ENCODE measurements at regions not wholly inside any gene's neighbourhood (a gene's known extent, or its start where the extent isn't known, plus 50 kb on each side); places are given as distances from the start of the nearest gene placed in this dataset.

GRCh38 chr7:119415682-119416081 lies 857.3 kb upstream of the KCND2 start:
- no peaks in the 10 kb centered on the region for H3K9me3 ChIP-seq
- Mint-ChIP-seq H3K27ac (ENCODE audit: unreplicated experiment) (no peak overlapping the region), H3K4me3 (ENCODE audit: unreplicated experiment) (no peak overlapping the region), H3K36me3 (ENCODE audit: insufficient read depth, unreplicated experiment) (no peaks in the 10 kb centered on the region), H3K27me3 (ENCODE audit: insufficient read depth, unreplicated experiment) (no peaks in the 10 kb centered on the region), H3K4me1 (ENCODE audit: low read depth, unreplicated experiment) (no peaks in the 10 kb centered on the region), H3K9me3 (ENCODE audit: unreplicated experiment) (no peaks in the 10 kb centered on the region)
- H3K4me3 ChIP-seq (ENCODE audit: low read depth, low read length) = no peak overlapping the region
- ChIA-PET CTCF (no interaction called here), POLR2A (no interaction called here)
- TF ChIP-seq CTCF (IDR thresholded peaks at IDR 0.05; ENCODE audit: insufficient read depth in 1 of 2, low read depth in 1 of 2, low read length in 1 of 2, severe bottlenecking in 1 of 2, unreplicated experiment in 1 of 2) = no peak
- intact Hi-C loops (cut with micrococcal nuclease; ENCODE audit: unreplicated experiment) = no loop called here
- DNase-seq = no peak
- H3K36me3 ChIP-seq (ENCODE audit: control insufficient read depth, insufficient read depth, low read length) = no peaks in the 10 kb centered on the region
- no peaks in the 10 kb centered on the region for H3K4me1 ChIP-seq
- BruUV-seq (replicated peaks) = no TSS peak
- no peaks in the 10 kb centered on the region for H3K27me3 ChIP-seq (replicated peaks; ENCODE audit: control insufficient read depth, insufficient read depth, low read length)

GRCh38 chr7:119421657-119422056 lies 851.3 kb upstream of the KCND2 start:
- ChIA-PET CTCF (no interaction called here), POLR2A (no interaction called here)
- Histone ChIP-seq H3K9me3 (no peaks in the 10 kb centered on the region), H3K27me3 (replicated peaks; ENCODE audit: control insufficient read depth, insufficient read depth, low read length) (no peaks in the 10 kb centered on the region), H3K4me1 (no peaks in the 10 kb centered on the region), H3K4me3 (ENCODE audit: low read depth, low read length) (no peak overlapping the region), H3K36me3 (ENCODE audit: control insufficient read depth, insufficient read depth, low read length) (no peaks in the 10 kb centered on the region)
- no peaks in the 10 kb centered on the region for H3K9me3 Mint-ChIP-seq (ENCODE audit: unreplicated experiment)
- no peaks in the 10 kb centered on the region for H3K4me1 Mint-ChIP-seq (ENCODE audit: low read depth, unreplicated experiment)
- H3K27ac Mint-ChIP-seq (ENCODE audit: unreplicated experiment) = no peak overlapping the region
- no TSS peak for BruUV-seq (replicated peaks)
- H3K36me3 Mint-ChIP-seq (ENCODE audit: insufficient read depth, unreplicated experiment) = no peaks in the 10 kb centered on the region
- DNase-seq = no peak
- no peaks in the 10 kb centered on the region for H3K27me3 Mint-ChIP-seq (ENCODE audit: insufficient read depth, unreplicated experiment)
- H3K4me3 Mint-ChIP-seq (ENCODE audit: unreplicated experiment) = no peak overlapping the region
- TF ChIP-seq CTCF (IDR thresholded peaks at IDR 0.05; ENCODE audit: insufficient read depth in 1 of 2, low read depth in 1 of 2, low read length in 1 of 2, severe bottlenecking in 1 of 2, unreplicated experiment in 1 of 2) = no peak
- intact Hi-C loops (cut with micrococcal nuclease; ENCODE audit: unreplicated experiment) = no loop called here

GRCh38 chr7:119436882-119437281 lies 836.1 kb upstream of the KCND2 start:
- Histone ChIP-seq H3K27me3 (replicated peaks; ENCODE audit: control insufficient read depth, insufficient read depth, low read length) (no peaks in the 10 kb centered on the region), H3K9me3 (no peaks in the 10 kb centered on the region), H3K36me3 (ENCODE audit: control insufficient read depth, insufficient read depth, low read length) (no peaks in the 10 kb centered on the region), H3K4me3 (ENCODE audit: low read depth, low read length) (no peak overlapping the region), H3K4me1 (no peaks in the 10 kb centered on the region)
- Mint-ChIP-seq H3K9me3 (ENCODE audit: unreplicated experiment) (no peaks in the 10 kb centered on the region), H3K4me1 (ENCODE audit: low read depth, unreplicated experiment) (no peaks in the 10 kb centered on the region), H3K27ac (ENCODE audit: unreplicated experiment) (no peak overlapping the region), H3K27me3 (ENCODE audit: insufficient read depth, unreplicated experiment) (peaks cover 5% of the 10 kb centered on the region), H3K4me3 (ENCODE audit: unreplicated experiment) (no peak overlapping the region), H3K36me3 (ENCODE audit: insufficient read depth, unreplicated experiment) (no peaks in the 10 kb centered on the region)
- POLR2A ChIA-PET = no interaction called here
- intact Hi-C loops (cut with micrococcal nuclease; ENCODE audit: unreplicated experiment) = no loop called here
- no peak for TF ChIP-seq CTCF (IDR thresholded peaks at IDR 0.05; ENCODE audit: insufficient read depth in 1 of 2, low read depth in 1 of 2, low read length in 1 of 2, severe bottlenecking in 1 of 2, unreplicated experiment in 1 of 2)
- DNase-seq = no peak
- BruUV-seq (replicated peaks) = no TSS peak
- CTCF ChIA-PET = no interaction called here

Measured in Caco-2 (cell line).